Stimulated activated naive B cell treated with anti-CD40 and anti-IgM and Interleukin-4, amounts not matched to agents 10 μg/mL and 1 μg/mL and 100 μg/mL, for 72 hours (primary cell): ENCODE measurements at regions not wholly inside any gene's neighbourhood (a gene's known extent, or its start where the extent isn't known, plus 50 kb on each side); places are given as distances from the start of the nearest gene placed in this dataset.
A peak's percentile ranks its signal among the peaks of the same experiment; 100 is the strongest.

Experiments
- ATAC-seq, 2 donors: fragments of 150-1000 bp; cut with Tn5 transposase; replicated peaks; 2 replicates each; pipeline ENCODE4 v1.10.0; 2021; ENCODE audit warnings: moderate library complexity in 1 of 2
- DNase-seq: peaks from one replicate; pipeline ENCODE4 v3.0.0; 2021
- H3K27ac Mint-ChIP-seq: one replicate; pipeline ENCODE4 v1.8.0; 2022; ENCODE audit warnings: mild to moderate bottlenecking, mixed read lengths
- H3K27me3 Mint-ChIP-seq, 2 donors: one replicate each; pipeline ENCODE4 v1.8.0; 2022; ENCODE audit warnings: mixed read lengths in 2 of 2
- H3K36me3 Mint-ChIP-seq, 2 donors: one replicate each; pipeline ENCODE4 v1.8.0; 2022; ENCODE audit warnings: mixed read lengths in 2 of 2, mild to moderate bottlenecking in 1 of 2
- H3K4me1 Mint-ChIP-seq, 2 donors: one replicate each; pipeline ENCODE4 v1.8.0; 2022; ENCODE audit warnings: mixed read lengths in 2 of 2, mild to moderate bottlenecking in 1 of 2
- H3K4me3 Mint-ChIP-seq, 2 donors: one replicate each; pipeline ENCODE4 v1.8.0; 2022; ENCODE audit warnings: mild to moderate bottlenecking in 2 of 2, mixed read lengths in 2 of 2, moderate library complexity in 1 of 2
- H3K9me3 Mint-ChIP-seq, 2 donors: one replicate each; pipeline ENCODE4 v1.8.0; 2022; ENCODE audit warnings: mixed read lengths in 2 of 2, mild to moderate bottlenecking in 1 of 2

- H3K4me3 Mint-ChIP-seq, result peak overlapping the region in 1 of 2 donors; percentile 26
- H3K27me3 Mint-ChIP-seq, result peaks cover 6 to 11% of the 10 kb centered on the region in 2 donors
- no peak overlapping the region for H3K27ac Mint-ChIP-seq
- ATAC-seq (peak; percentile 96 to 97), DNase-seq (peak; percentile 32)
- H3K36me3 Mint-ChIP-seq, result no peaks in the 10 kb centered on the region
- H3K4me1 Mint-ChIP-seq, result peaks cover 4 to 8% of the 10 kb centered on the region in 2 donors
- H3K9me3 Mint-ChIP-seq, result no peaks in the 10 kb centered on the region
Measured at GRCh38 chr6:53718597-53719460, 53.3 kb upstream of the KLHL31 start.

GRCh38 chr6:53717566-53717965 lies 52.0 kb upstream of the KLHL31 start:
- no peak overlapping the region for H3K27ac Mint-ChIP-seq
- peaks cover 6 to 11% of the 10 kb centered on the region in 2 donors for H3K27me3 Mint-ChIP-seq
- no peaks in the 10 kb centered on the region for H3K9me3 Mint-ChIP-seq
- peaks cover 4 to 8% of the 10 kb centered on the region in 2 donors for H3K4me1 Mint-ChIP-seq
- H3K4me3 Mint-ChIP-seq, result no peak overlapping the region
- no peak for ATAC-seq
- no peaks in the 10 kb centered on the region for H3K36me3 Mint-ChIP-seq
- DNase-seq, result no peak

GRCh38 chr6:53715434-53715833 lies 49.9 kb upstream of the KLHL31 start:
- Mint-ChIP-seq H3K9me3 (no peaks in the 10 kb centered on the region), H3K4me1 (peaks cover 4 to 8% of the 10 kb centered on the region in 2 donors), H3K27me3 (peaks cover 16 to 17% of the 10 kb centered on the region in 2 donors), H3K36me3 (no peaks in the 10 kb centered on the region), H3K27ac (no peak overlapping the region), H3K4me3 (no peak overlapping the region)
- no peak for DNase-seq
- ATAC-seq, result no peak
